DOHH2 (cell line): ENCODE measurements at regions not wholly inside any gene's neighbourhood (a gene's known extent, or its start where the extent isn't known, plus 50 kb on each side); places are given as distances from the start of the nearest gene placed in this dataset.

Experiments
- H3F3A ChIP-seq: fragments of 200-600 bp; sonication (generic), shearing (Covaris generic); 2 replicates; pipeline ENCODE4 v1.6.0; 2016; ENCODE audit warnings: antibody characterized with exemption, mild to moderate bottlenecking; ENCODE audit not compliant: control insufficient read depth, insufficient read depth
- H3K27ac ChIP-seq: fragments of 200-600 bp; sonication (generic); 2 replicates; pipeline ENCODE4 v1.5.1; 2014; ENCODE audit warnings: low read depth, mild to moderate bottlenecking, low read length, moderate library complexity
- H3K27me3 ChIP-seq: fragments of 200-600 bp; sonication (generic); 2 replicates; pipeline ENCODE4 v1.6.1; 2014; ENCODE audit warnings: mild to moderate bottlenecking, low read length, mixed read lengths; ENCODE audit not compliant: control insufficient read depth
- H3K36me3 ChIP-seq: fragments of 200-600 bp; sonication (generic); 2 replicates; pipeline ENCODE4 v1.6.1; 2014; ENCODE audit warnings: mild to moderate bottlenecking, low read length, moderate library complexity, mixed read lengths; ENCODE audit not compliant: control insufficient read depth
- H3K4me1 ChIP-seq: fragments of 200-600 bp; sonication (generic); 2 replicates; pipeline ENCODE4 v1.6.1; 2014; ENCODE audit warnings: mild to moderate bottlenecking, low read length, mixed read lengths; ENCODE audit not compliant: control insufficient read depth
- H3K4me2 ChIP-seq: fragments of 200-600 bp; sonication (generic); 2 replicates; pipeline ENCODE4 v1.6.0; 2014; ENCODE audit warnings: mild to moderate bottlenecking, low read length, moderate library complexity
- H3K4me3 ChIP-seq: fragments of 200-600 bp; sonication (generic); 2 replicates; pipeline ENCODE4 v1.5.1; 2014; ENCODE audit warnings: mild to moderate bottlenecking, low read length, mixed read lengths
- H3K79me2 ChIP-seq: fragments of 200-600 bp; sonication (generic); 2 replicates; pipeline ENCODE4 v1.6.1; 2014; ENCODE audit warnings: mild to moderate bottlenecking, low read length, mixed read lengths; ENCODE audit not compliant: control insufficient read depth
- H3K9me2 ChIP-seq: fragments of 200-600 bp; sonication (generic); replicated peaks from 2 replicates; pipeline ENCODE4 v1.6.1; 2014; ENCODE audit warnings: mild to moderate bottlenecking, low read length, mixed read lengths; ENCODE audit not compliant: control insufficient read depth
- H3K9me3 ChIP-seq: fragments of 200-600 bp; sonication (generic); 2 replicates; pipeline ENCODE4 v1.6.1; 2014; ENCODE audit warnings: antibody characterized with exemption, low read length, mixed read lengths; ENCODE audit not compliant: control insufficient read depth, insufficient read depth
- H4K20me1 ChIP-seq: fragments of 200-600 bp; sonication (generic); 2 replicates; pipeline ENCODE4 v1.6.0; 2014; ENCODE audit warnings: low read depth, mild to moderate bottlenecking, antibody characterized with exemption, low read length, moderate library complexity; ENCODE audit not compliant: control insufficient read depth, insufficient read depth
- CTCF ChIP-seq: fragments of 200-600 bp; sonication (generic); IDR thresholded peaks from one replicate; pipeline ENCODE4 v1.5.1; 2014; ENCODE audit warnings: antibody characterized with exemption, mild to moderate bottlenecking, low read depth, low read length; ENCODE audit not compliant: poor library complexity, severe bottlenecking
- EZH2phosphoT487 ChIP-seq: fragments of 200-600 bp; sonication (generic); IDR thresholded peaks from 2 replicates; pipeline ENCODE4 v1.6.1; 2017; ENCODE audit warnings: borderline replicate concordance, mild to moderate bottlenecking, antibody characterized with exemption, low read length, moderate library complexity, mixed read lengths

- Histone ChIP-seq H3K4me1 (no peaks in the 10 kb centered on the region), H3K9me3 (no peaks in the 10 kb centered on the region), H3K79me2 (no peaks in the 10 kb centered on the region), H3K4me3 (no peak overlapping the region), H4K20me1 (no peaks in the 10 kb centered on the region), H3K36me3 (no peaks in the 10 kb centered on the region), H3K4me2 (no peak overlapping the region), H3K27ac (no peak overlapping the region), H3K27me3 (peaks cover 2% of the 10 kb centered on the region; the same call in 1 of the 2 replicates), H3F3A (no peaks in the 10 kb centered on the region), H3K9me2 (no peaks in the 10 kb centered on the region)
- TF ChIP-seq CTCF (no peak), EZH2phosphoT487 (no peak)
Measured at GRCh38 chr2:236395067-236395466, 130.9 kb upstream of the ASB18 start.

DNA sequence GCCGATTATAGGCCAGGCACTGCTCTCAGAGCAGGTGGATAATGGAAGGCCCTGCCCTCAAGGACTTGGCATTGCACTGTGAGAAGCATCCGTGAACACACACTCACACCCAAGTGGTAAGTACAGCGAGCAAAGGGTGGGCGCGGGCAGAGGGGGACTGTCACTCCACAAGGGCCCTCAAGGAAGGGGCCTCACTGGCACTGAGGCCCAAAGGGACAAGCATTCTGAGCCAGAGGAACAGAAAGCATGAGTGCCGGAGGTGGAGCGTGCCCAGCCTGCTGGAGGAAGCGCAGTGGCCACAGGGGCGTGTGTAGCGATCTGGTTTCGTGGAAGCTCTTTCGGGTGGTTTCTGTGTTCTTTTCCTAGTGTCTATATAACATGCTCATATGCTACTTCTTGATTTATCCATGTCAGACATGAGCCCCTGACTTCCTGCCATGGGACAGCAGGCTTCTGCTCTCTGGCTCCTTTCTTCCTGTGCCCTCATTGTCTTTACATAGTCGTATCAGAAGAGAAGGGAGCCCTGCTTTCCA, 132.7 kb upstream of the ASB18 start:
- no peak overlapping the region for H3K4me2 ChIP-seq
- H3K9me2 ChIP-seq = no peaks in the 10 kb centered on the region
- no peaks in the 10 kb centered on the region for H3K79me2 ChIP-seq
- H3K4me1 ChIP-seq = peaks cover 4% of the 10 kb centered on the region
- no peak overlapping the region for H3K4me3 ChIP-seq
- H3F3A ChIP-seq = no peaks in the 10 kb centered on the region
- H4K20me1 ChIP-seq = no peaks in the 10 kb centered on the region
- H3K36me3 ChIP-seq = no peaks in the 10 kb centered on the region
- no peak overlapping the region for H3K27ac ChIP-seq
- TF ChIP-seq CTCF = no peak
- no peak for TF ChIP-seq EZH2phosphoT487
- no peaks in the 10 kb centered on the region for H3K9me3 ChIP-seq
- peaks cover 1% of the 10 kb centered on the region; the same call in 1 of the 2 replicates for H3K27me3 ChIP-seq

- Histone ChIP-seq H3K27me3 (no peaks in the 10 kb centered on the region), H3K4me1 (peaks cover 11% of the 10 kb centered on the region), H4K20me1 (no peaks in the 10 kb centered on the region), H3K9me2 (no peaks in the 10 kb centered on the region), H3K9me3 (no peaks in the 10 kb centered on the region), H3K27ac (no peak overlapping the region), H3K79me2 (no peaks in the 10 kb centered on the region), H3K4me3 (no peak overlapping the region), H3F3A (no peaks in the 10 kb centered on the region), H3K4me2 (no peak overlapping the region), H3K36me3 (no peaks in the 10 kb centered on the region)
- TF ChIP-seq CTCF (no peak), EZH2phosphoT487 (no peak)
Measured at GRCh38 chr2:236397681-236398080, 133.5 kb upstream of the ASB18 start.
